ENCODE measurements at regions not wholly inside any gene's neighbourhood (a gene's known extent, or its start where the extent isn't known, plus 50 kb on each side); places are given as distances from the start of the nearest gene placed in this dataset.

DNA sequence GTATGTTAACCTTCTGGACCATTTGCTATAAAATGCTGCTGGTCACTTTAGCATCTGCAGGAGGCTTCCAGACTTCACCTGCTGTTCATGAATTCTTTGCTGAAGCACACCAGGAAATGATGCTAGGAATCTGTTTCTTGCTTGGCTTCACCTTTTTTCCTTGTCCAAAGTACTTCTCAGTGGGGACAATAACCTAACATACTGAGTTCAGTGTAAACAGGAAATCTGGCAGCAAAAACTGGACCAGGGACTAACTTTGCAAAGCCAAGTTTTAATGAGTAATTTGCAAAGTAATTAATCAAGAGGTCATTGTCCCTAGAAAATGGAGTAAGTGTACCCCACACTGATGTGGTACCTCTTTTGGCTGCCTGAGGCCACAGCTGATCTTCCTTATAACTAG lies 128.4 kb downstream of the RXFP2 start:
- no peaks in the 10 kb centered on the region for H3F3A ChIP-seq (replicated peaks; ENCODE audit: insufficient read depth)
- no peaks in the 10 kb centered on the region for H3K9me3 ChIP-seq
- no peak overlapping the region for H3K9ac ChIP-seq
- H4K20me1 ChIP-seq (ENCODE audit: insufficient read depth): no peaks in the 10 kb centered on the region
- H3K4me3 ChIP-seq (ENCODE audit: low read depth in 2 of 2, low read length in 1 of 2): no peak overlapping the region
- no peak for DNase-seq
- no peak overlapping the region for H3K27ac ChIP-seq (ENCODE audit: low read depth in 2 of 2, low read length in 1 of 2)
- no peaks in the 10 kb centered on the region for H3K9me2 ChIP-seq
- POLR2A ChIA-PET: no interaction called here
- no peak overlapping the region for H2AFZ ChIP-seq (ENCODE audit: low read depth)
- H3K4me2 ChIP-seq: no peak overlapping the region
- no peak for TF ChIP-seq YY1 (IDR thresholded peaks at IDR 0.05; ENCODE audit: low read depth)
- TF ChIP-seq MAX (IDR thresholded peaks at IDR 0.05; ENCODE audit: low read depth): no peak
- no peak for TF ChIP-seq FOXJ3 (CRISPR knock-in tag; IDR thresholded peaks at IDR 0.05)
- TF ChIP-seq TEAD4 (IDR thresholded peaks at IDR 0.05; ENCODE audit: borderline replicate concordance, insufficient read depth): no peak
- no peak for TF ChIP-seq ELF1 (IDR thresholded peaks at IDR 0.05)
- TF ChIP-seq SIN3A (IDR thresholded peaks at IDR 0.05; ENCODE audit: borderline replicate concordance, low read depth, low read length): no peak
- TF ChIP-seq, protein P1, sequence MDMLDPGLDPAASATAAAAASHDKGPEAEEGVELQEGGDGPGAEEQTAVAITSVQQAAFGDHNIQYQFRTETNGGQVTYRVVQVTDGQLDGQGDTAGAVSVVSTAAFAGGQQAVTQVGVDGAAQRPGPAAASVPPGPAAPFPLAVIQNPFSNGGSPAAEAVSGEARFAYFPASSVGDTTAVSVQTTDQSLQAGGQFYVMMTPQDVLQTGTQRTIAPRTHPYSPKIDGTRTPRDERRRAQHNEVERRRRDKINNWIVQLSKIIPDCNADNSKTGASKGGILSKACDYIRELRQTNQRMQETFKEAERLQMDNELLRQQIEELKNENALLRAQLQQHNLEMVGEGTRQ (IDR thresholded peaks at IDR 0.05; ENCODE audit: borderline replicate concordance, low read depth, low read length): no peak
- TF ChIP-seq CHD2 (IDR thresholded peaks at IDR 0.05; ENCODE audit: low read length, partially characterized antibody): no peak
- TF ChIP-seq, protein P2, sequence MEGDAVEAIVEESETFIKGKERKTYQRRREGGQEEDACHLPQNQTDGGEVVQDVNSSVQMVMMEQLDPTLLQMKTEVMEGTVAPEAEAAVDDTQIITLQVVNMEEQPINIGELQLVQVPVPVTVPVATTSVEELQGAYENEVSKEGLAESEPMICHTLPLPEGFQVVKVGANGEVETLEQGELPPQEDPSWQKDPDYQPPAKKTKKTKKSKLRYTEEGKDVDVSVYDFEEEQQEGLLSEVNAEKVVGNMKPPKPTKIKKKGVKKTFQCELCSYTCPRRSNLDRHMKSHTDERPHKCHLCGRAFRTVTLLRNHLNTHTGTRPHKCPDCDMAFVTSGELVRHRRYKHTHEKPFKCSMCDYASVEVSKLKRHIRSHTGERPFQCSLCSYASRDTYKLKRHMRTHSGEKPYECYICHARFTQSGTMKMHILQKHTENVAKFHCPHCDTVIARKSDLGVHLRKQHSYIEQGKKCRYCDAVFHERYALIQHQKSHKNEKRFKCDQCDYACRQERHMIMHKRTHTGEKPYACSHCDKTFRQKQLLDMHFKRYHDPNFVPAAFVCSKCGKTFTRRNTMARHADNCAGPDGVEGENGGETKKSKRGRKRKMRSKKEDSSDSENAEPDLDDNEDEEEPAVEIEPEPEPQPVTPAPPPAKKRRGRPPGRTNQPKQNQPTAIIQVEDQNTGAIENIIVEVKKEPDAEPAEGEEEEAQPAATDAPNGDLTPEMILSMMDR (IDR thresholded peaks at IDR 0.05): no peak
- no peak for TF ChIP-seq SMC3 (IDR thresholded peaks at IDR 0.05; ENCODE audit: low read depth, low read length)
- TF ChIP-seq FOSL2 (IDR thresholded peaks at IDR 0.05; ENCODE audit: borderline replicate concordance, low read depth): no peak
- no peak for TF ChIP-seq MXI1 (IDR thresholded peaks at IDR 0.05; ENCODE audit: low read depth, low read length)
- no peak for TF ChIP-seq TAF1 (IDR thresholded peaks at IDR 0.05; ENCODE audit: borderline replicate concordance, low read depth, low read length)
- TF ChIP-seq GATA2 (CRISPR knock-in tag; IDR thresholded peaks at IDR 0.05): no peak
- TF ChIP-seq, protein P3, sequence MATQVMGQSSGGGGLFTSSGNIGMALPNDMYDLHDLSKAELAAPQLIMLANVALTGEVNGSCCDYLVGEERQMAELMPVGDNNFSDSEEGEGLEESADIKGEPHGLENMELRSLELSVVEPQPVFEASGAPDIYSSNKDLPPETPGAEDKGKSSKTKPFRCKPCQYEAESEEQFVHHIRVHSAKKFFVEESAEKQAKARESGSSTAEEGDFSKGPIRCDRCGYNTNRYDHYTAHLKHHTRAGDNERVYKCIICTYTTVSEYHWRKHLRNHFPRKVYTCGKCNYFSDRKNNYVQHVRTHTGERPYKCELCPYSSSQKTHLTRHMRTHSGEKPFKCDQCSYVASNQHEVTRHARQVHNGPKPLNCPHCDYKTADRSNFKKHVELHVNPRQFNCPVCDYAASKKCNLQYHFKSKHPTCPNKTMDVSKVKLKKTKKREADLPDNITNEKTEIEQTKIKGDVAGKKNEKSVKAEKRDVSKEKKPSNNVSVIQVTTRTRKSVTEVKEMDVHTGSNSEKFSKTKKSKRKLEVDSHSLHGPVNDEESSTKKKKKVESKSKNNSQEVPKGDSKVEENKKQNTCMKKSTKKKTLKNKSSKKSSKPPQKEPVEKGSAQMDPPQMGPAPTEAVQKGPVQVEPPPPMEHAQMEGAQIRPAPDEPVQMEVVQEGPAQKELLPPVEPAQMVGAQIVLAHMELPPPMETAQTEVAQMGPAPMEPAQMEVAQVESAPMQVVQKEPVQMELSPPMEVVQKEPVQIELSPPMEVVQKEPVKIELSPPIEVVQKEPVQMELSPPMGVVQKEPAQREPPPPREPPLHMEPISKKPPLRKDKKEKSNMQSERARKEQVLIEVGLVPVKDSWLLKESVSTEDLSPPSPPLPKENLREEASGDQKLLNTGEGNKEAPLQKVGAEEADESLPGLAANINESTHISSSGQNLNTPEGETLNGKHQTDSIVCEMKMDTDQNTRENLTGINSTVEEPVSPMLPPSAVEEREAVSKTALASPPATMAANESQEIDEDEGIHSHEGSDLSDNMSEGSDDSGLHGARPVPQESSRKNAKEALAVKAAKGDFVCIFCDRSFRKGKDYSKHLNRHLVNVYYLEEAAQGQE (IDR thresholded peaks at IDR 0.05; ENCODE audit: low read depth, low read length): no peak
- no peaks in the 10 kb centered on the region for H3K27me3 ChIP-seq (ENCODE audit: insufficient read depth)
- no peaks in the 10 kb centered on the region for H3K36me3 ChIP-seq (replicated peaks in 1 of 2; ENCODE audit: control insufficient read depth in 1 of 2, insufficient read depth in 2 of 2, low read length in 1 of 2)
- no peaks in the 10 kb centered on the region for H3K79me2 ChIP-seq (ENCODE audit: insufficient read depth)
- CTCF ChIA-PET: no interaction called here
- H3K4me1 ChIP-seq (ENCODE audit: control insufficient read depth in 1 of 2, insufficient read depth in 2 of 2, low read depth in 1 of 2, low read length in 1 of 2): peaks cover 0 to 5% of the 10 kb centered on the region in 2 experiments; a peak in 2 of 4 replicates
